Right renal cortex interstitium (tissue), 3 donors: ENCODE measurements at regions not wholly inside any gene's neighbourhood (a gene's known extent, or its start where the extent isn't known, plus 50 kb on each side); places are given as distances from the start of the nearest gene placed in this dataset.

Source experiments
- DNase-seq, 3 donors: peaks; one replicate each; pipeline ENCODE4 v3.0.0-alpha.2; 2013; ENCODE audit warnings: low read depth in 3 of 3, low spot score in 2 of 3

- no peak for DNase-seq
Measured at GRCh38 chr18:40546875-40547274, 1408.2 kb upstream of the PIK3C3 start.

- no peak for DNase-seq
Measured at GRCh38 chr18:40534723-40535122, 1420.3 kb upstream of the PIK3C3 start.

GRCh38 chr18:40532046-40532445 lies 1423.0 kb upstream of the PIK3C3 start:
- no peak for DNase-seq

GRCh38 chr18:40531051-40531450 lies 1424.0 kb upstream of the PIK3C3 start:
- DNase-seq: no peak

GRCh38 chr18:40529478-40529877 lies 1425.6 kb upstream of the PIK3C3 start:
- no peak for DNase-seq

- DNase-seq: no peak
Measured at GRCh38 chr18:40524881-40525280, 1430.2 kb upstream of the PIK3C3 start.

- no peak for DNase-seq
Measured at GRCh38 chr18:40523287-40523686, 1431.7 kb upstream of the PIK3C3 start.

GRCh38 chr18:40501026-40501425 lies 1454.0 kb upstream of the PIK3C3 start:
- DNase-seq: no peak

GRCh38 chr18:40494603-40495002 lies 1460.4 kb upstream of the PIK3C3 start:
- no peak for DNase-seq

- no peak for DNase-seq
Measured at GRCh38 chr18:40493316-40493715, 1461.7 kb upstream of the PIK3C3 start.

GRCh38 chr18:40489301-40489700 lies 1465.7 kb upstream of the PIK3C3 start:
- DNase-seq: no peak

GRCh38 chr18:40485318-40485717 lies 1469.7 kb upstream of the PIK3C3 start:
- DNase-seq: no peak

GRCh38 chr18:40473221-40474029 lies 1481.6 kb upstream of the PIK3C3 start:
- DNase-seq: no peak

GRCh38 chr18:40470723-40471122 lies 1484.3 kb upstream of the PIK3C3 start:
- no peak for DNase-seq

- no peak for DNase-seq
Measured at GRCh38 chr18:40469851-40470250, 1485.2 kb upstream of the PIK3C3 start.

GRCh38 chr18:40469316-40469715 lies 1485.7 kb upstream of the PIK3C3 start:
- no peak for DNase-seq

- DNase-seq: no peak
Measured at GRCh38 chr18:40464032-40464431, 1491.0 kb upstream of the PIK3C3 start.

- no peak for DNase-seq
Measured at GRCh38 chr18:40453903-40454302, 1501.1 kb upstream of the PIK3C3 start.

- DNase-seq: no peak
Measured at GRCh38 chr18:40452599-40452998, 1502.4 kb upstream of the PIK3C3 start.

GRCh38 chr18:40450751-40451150 lies 1504.3 kb upstream of the PIK3C3 start:
- DNase-seq: no peak

GRCh38 chr18:40447820-40448219 lies 1507.2 kb upstream of the PIK3C3 start:
- DNase-seq: no peak

- no peak for DNase-seq
Measured at GRCh38 chr18:40440088-40440487, 1514.9 kb upstream of the PIK3C3 start.

GRCh38 chr18:40437517-40437916 lies 1517.5 kb upstream of the PIK3C3 start:
- DNase-seq: no peak
